Prostate gland (tissue), 2 donors: ENCODE measurements at regions not wholly inside any gene's neighbourhood (a gene's known extent, or its start where the extent isn't known, plus 50 kb on each side); places are given as distances from the start of the nearest gene placed in this dataset.

ENCODE experiments used
- CTCF ChIP-seq, 4 experiments: fragments of 200-600 bp in 2 of 4; fragments of 450-650 bp in 2 of 4; sonication (generic) in 2 of 4; IDR thresholded peaks; 1 replicate in 3 of 4; 2 replicates in 1 of 4; pipeline ENCODE4 v1.5.1; 2016 to 2019; ENCODE audit warnings: antibody characterized with exemption in 4 of 4, mild to moderate bottlenecking in 2 of 4, moderate library complexity in 2 of 4
- POLR2A ChIP-seq: fragments of 450-650 bp; IDR thresholded peaks from one replicate; pipeline ENCODE4 v1.6.1; 2016; ENCODE audit warnings: antibody characterized with exemption, mild to moderate bottlenecking
- POLR2AphosphoS5 ChIP-seq: sonication (generic); formaldehyde crosslinking; IDR thresholded peaks from one replicate; pipeline ENCODE4 v1.6.1; 2017; ENCODE audit warnings: antibody characterized with exemption

- TF ChIP-seq CTCF (IDR thresholded peaks at IDR 0.05) (no peak), POLR2A (no peak), POLR2AphosphoS5 (no peak)
These were observed 164.4 kb downstream of the HGF start for GRCh38 chr7:81605493-81605892.
